NCI-H2081 treated with DMSO at 0.1 percent for 48 hours (cell line): ENCODE measurements at regions not wholly inside any gene's neighbourhood (a gene's known extent, or its start where the extent isn't known, plus 50 kb on each side); places are given as distances from the start of the nearest gene placed in this dataset.
"Not testable (repeated sequence)": the region's sequence is repeated elsewhere in the genome, so short reads cannot be mapped to it uniquely, and the experiment has no call there.

ENCODE experiments used
- DNase-seq: peaks from one replicate; lab custom pipeline; 2025; lab: John Stamatoyannopoulos, UW

- DNase-seq = no peak
Observed at GRCh38 chr11:29483831-29484230, 533.0 kb downstream of the KCNA4 start.

DNA sequence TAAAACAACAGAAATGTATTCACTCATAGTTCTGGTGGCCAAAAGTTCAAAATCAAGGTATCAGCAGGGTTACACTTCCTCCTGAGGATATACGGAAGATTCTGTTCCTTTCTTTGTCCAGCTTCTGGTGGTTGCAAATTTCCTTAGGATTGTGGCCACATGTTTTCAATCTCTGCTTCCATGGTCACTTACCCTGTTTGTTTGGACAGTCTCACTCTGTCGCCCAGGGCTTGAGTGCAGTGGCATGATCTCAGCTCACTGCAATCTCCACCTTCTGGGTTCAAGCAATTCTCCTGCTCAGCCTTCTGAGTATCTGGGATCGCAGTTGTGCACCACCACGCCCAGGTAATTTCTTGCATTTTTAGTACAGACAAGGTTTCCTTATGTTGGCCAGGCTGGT lies 534.3 kb downstream of the KCNA4 start:
- DNase-seq = no peak

DNA sequence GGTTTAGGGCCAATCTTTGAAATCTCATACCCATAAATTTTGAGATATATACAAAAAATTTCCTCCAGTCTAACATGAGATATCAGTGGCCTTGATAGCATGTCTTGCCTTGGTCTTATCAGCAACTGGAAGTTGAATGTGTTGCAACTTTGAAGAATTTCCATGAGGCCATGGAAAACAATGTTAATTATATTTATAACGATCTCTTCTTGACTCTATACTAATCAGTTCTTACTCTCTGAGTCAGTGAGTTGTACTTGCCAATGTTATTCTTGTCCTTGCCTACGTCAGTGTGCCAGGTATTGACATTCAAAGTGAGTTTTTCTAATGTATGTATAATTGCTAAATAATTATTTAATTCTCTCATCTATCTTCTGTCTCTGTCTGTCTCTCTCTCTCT lies 535.1 kb downstream of the KCNA4 start:
- DNase-seq = no peak

DNA sequence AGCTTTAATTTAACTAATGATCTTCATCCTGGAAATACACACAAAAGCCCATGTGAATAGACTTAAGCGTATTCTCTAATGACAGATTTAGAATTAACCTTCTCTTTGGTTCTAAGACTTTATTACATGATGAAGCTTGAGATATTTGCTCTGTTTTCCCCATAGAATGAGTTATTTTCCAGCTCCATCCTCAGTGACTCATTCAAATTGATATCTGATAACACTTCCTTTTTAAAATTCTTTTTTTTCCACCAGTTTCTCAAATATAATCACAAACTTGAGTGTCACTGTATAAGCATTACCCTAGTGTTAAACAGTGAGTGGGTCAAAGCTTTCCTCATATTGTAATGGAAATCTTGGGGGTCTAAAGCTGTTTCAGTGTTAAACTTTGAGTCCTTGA lies 535.8 kb downstream of the KCNA4 start:
- no peak for DNase-seq

DNA sequence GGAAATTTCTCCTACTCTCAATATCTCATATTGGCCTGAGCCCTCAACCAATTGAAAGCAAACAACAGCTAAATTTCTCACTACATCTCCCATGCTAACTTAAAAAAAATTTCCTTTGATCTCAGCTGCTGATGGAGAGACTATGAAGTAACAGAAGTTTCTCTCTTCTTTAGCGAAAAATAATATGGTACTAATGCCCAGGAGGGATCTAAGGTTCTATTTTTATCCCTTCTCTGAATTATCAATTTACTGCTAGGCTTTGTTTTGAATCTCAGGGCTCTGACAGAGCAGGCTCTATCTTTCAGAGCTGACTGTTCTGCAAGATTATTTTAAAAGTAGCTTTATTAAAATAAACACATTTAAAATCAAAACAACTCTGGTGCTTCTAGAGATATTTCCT lies 558.6 kb downstream of the KCNA4 start:
- no peak for DNase-seq

DNA sequence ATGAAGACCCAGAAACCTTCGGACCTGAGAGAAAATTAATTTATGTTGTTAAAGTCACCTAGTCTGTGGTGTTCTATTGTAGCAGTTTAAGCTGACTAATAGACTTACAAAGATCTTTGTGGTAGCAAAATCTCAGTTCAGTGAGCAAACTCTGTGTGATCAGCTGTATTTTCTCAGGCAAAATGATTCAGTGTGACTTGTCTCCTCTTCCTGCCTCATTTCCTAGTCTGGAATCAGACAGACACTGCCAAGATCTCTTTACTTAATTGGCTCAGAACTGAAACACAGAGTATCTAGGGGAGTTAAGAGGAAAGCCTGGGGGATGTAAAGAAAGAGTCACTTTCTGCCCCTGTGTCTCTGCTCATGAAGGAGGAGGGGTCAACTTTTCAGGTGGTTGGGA lies 564.7 kb downstream of the KCNA4 start:
- no peak for DNase-seq

DNA sequence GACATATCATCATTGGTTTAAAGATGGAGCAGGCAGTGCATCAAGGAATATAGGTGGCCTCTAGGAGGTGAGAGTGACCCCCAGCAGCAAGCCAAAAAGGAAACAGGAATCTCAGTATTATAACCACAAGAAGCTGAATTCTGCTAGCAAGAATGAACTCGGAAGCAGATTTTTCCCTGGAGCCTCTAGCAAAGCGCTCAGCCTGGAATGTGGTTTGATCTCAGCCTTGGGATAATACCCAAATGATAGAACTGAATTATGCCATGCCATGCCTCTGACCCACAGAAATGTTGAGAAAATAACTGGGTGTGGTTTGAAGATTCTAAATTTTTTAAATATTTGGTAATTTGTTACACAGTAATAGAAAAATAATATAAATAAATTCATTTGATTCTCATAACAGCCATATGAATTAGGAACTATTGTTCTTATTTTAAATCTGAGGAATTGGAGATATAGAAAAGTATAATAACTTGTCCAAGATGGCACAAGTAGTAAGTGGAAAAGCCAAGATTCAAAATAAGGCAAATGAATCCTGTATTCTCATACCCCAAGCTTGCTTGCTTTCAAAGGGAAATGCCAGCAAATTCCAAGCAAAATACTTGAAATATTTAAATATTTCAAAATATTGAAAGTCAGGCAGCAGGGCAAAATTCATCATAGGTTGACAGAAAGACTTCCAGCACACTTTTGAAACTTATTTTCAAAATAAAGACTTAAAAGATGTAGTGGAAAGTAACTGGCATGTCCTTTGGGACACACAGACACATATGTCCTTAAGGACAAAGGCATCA lies 567.4 kb downstream of the KCNA4 start:
- no peak for DNase-seq

DNA sequence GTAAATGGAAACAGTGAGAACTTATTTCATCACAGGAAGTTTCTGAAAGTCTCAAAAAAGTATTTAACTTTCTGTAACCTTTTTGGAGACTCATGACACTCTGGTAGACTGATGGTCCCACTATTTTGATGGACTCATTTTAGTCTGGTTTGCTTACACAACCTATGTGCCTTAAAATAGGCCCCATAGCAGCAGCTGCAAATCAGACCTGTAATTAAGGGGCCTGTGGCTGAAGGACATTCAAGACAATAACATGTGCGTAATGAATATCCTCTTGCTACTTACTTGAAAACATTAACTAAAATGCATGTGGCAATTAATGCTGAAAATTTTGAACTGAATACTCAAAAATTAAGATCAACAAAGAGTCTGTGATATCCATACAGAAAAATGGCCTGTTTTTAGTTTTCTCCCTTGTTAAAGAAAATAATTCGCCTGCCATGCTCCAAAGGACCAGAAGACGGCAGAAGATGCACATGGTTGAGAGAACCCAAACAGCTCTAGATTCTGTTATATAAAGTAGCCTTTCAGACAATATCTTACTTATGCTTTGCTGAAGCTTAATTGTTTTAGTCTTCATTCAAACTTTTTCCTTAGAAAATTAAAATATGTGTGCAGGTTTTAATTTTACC lies 568.5 kb downstream of the KCNA4 start:
- no peak for DNase-seq

- no peak for DNase-seq
Observed at GRCh38 chr11:29447821-29448220, 569.0 kb downstream of the KCNA4 start.

DNA sequence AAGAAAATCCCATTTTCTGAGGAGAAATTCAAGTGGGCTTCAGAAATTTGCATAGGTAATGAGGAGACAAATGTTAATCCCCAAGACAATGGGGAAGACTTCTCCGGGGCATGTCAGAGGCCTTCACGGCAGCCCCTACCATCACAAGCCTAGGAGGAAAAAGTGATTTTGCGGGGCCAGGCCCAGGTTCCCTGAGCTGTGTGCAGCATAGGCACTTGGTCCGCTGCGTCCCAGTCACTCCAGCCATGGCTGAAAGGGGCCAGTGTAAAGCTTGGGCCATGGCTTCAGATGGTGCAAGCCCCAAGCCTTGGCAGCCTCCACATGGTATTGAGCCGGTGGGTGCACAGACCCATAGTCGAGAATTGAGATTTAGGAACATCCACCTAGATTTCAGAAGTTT lies 570.7 kb downstream of the KCNA4 start:
- DNase-seq = no peak

- DNase-seq = not testable (repeated sequence)
Observed at GRCh38 chr11:29445191-29445590, 571.6 kb downstream of the KCNA4 start.

DNA sequence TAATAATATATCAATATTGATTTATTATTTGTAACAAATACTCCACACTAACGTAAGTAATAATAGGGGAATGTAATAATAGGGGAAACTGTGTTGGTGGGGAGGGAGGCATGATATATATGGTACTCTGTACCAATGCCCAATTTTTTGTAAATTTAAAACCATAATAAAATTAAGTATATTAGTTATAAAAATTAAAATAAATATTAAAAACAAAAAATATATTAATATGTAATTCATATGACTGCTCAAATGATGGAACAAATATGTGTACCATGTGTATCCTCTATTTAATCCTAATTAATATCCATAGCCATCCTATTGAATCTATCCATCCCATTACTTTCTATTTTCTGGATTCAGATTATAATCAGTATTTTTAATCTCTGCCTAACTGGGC lies 578.0 kb downstream of the KCNA4 start:
- no peak for DNase-seq

- DNase-seq = no peak
Observed at GRCh38 chr11:29435421-29435820, 581.4 kb downstream of the KCNA4 start.

DNA sequence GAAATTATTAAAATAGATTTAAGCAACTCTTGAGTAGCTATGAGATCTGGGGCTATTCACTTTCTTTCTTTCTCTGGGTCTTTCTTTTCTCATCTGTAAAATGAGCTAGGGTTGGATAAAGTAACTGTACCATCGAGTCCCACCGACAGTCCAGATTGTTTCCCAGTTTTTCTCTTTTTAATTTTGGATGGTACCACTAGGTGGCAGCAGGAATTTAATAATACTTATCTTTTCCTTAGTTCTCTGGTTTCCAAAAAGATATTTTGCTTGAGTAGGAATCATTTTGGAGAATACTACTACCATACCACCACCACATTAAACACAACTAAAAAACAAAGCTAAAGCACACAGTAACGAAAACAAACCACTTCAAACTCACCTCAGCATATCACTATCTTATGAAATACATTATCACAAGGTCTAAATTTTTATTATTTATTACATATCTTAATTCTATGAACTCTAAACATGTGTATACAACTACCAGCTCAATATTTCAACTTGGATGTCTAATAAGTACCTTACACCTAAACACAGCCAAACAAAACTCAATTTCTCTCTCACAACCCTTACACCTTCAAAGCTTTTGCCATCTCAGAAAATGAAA lies 584.0 kb downstream of the KCNA4 start:
- peak; percentile 35 for DNase-seq

DNA sequence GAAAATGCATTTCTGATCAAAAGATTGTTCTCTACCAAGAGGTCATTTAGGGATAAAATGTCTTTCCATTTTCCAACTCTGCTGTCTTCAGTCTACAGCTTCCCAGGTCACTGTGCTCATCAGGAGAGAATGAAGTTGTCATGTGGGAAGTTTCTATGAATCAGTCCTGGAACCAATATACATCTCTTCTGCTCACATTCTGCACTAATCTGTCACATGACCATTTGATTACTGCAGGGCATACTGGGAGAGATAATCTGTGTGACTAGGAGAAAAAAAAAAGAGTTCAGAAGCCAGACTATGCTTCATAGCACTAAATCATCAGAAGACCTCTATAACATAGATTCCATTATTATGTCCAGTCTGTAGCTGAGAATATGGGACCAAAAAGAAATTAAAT lies 611.5 kb downstream of the KCNA4 start:
- DNase-seq = no peak

DNA sequence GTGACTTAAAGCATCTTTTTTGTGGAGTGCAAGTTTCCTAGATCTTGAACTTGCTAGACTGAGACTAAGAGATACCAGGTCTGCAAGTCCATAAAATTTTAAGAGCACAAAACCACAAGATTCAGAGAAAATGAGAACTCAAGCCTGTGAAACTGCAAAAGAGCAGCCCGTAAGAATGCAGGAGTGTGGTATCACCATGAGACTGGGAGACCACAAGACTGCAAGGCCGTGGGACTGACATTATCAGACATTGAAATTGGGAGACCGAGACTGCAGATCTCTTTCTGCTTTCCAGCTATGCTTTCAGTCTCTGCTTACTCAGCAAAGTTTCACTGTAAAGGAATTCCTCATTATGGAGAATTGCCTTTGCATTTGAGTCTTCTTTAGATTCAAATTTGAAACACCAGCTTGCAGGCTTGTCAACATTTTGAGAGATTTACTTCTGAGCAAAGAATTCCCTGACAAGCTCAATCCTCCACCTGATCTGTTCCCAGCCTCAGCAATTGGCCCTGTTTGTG lies 621.2 kb downstream of the KCNA4 start:
- no peak for DNase-seq

- DNase-seq = no peak
Observed at GRCh38 chr11:29389793-29390192, 627.0 kb downstream of the KCNA4 start.

- no peak for DNase-seq
Observed at GRCh38 chr11:29373725-29374124, 643.1 kb downstream of the KCNA4 start.

DNA sequence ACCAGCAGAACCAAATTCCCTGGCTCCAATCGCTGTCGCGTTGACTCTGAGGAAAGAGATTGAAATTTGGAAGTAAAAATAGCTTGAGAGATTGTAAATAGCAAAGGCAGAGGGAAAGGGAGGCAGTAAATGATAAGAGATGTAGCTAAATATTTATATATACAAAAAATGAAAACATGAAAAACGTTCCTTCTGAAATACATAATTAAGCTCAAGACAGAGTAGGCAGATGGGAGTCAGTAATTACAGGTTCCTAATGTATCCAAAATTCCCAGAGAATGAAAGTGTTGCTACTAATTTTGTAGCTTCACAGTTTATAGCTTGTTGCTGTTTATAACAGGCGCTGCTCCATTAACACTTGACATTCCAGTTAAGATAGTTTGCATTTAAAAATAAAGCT lies 648.7 kb downstream of the KCNA4 start:
- DNase-seq = no peak

GRCh38 chr11:29364006-29364405 lies 652.8 kb downstream of the KCNA4 start:
- no peak for DNase-seq

DNA sequence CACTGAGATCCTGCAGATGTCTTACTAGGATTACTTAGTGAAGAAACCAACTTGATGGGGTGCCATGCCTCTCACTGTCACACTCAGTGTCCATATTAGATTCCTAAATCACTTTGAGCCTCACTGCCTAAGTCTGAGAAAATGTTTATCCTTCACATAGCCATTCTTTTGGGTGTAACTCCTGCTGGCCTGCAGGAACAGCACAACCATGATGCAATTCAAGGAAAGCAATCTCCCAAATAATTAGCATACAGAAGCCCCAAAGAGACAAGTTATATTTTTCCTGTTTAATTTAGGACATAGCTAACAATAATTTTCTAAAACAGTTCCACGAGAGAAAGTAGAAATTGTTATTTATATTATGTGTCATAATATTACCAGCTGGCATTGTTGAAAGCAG lies 655.5 kb downstream of the KCNA4 start:
- DNase-seq = no peak

DNA sequence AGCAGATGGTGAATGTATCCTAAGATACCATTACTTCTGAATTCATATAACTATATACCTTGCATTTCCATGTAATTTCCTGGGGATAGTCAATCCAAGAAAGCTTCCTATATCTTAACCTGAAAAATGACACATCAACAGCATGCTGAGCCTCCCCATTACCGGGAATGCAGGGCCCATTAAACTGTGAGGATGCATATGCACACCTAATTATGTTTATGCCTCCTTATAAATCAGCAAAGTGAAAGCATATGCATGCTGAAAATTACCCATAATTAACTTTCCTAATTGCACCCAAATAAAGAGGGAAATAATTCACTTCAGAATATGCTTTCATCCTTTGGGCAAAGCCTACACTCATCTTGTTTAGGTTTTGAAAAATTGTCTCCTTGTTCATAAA lies 663.0 kb downstream of the KCNA4 start:
- DNase-seq = peak; percentile 14

DNA sequence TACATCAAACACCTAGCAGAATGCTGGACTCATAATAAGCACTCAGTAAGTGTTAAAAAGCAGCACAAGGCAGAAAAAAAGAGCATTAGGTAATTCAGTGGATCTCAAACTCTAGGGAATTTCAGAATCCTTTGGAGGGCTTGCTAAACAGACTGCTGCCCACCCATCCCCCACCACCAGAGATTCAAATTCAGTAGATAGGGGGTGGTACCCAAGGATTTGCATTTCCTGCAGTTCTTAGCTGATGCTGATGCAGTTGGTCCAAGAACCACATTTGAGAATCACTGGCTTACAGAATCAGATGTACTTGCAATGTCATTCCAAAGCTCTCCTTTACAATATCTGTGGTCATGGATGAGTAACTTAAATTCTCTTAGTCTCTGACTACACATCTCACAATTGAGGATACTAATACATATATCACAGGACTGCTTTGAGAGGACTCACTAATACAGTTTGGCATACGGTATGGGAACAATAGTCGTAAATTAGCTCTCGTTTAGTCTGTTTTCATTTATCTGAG lies 664.5 kb downstream of the KCNA4 start:
- no peak for DNase-seq
